ENCODE measurements at regions not wholly inside any gene's neighbourhood (a gene's known extent, or its start where the extent isn't known, plus 50 kb on each side); places are given as distances from the start of the nearest gene placed in this dataset.
A peak's percentile ranks its signal among the peaks of the same experiment; 100 is the strongest.
"Not testable (repeated sequence)": the region's sequence is repeated elsewhere in the genome, so short reads cannot be mapped to it uniquely, and the experiment has no call there.

DNA sequence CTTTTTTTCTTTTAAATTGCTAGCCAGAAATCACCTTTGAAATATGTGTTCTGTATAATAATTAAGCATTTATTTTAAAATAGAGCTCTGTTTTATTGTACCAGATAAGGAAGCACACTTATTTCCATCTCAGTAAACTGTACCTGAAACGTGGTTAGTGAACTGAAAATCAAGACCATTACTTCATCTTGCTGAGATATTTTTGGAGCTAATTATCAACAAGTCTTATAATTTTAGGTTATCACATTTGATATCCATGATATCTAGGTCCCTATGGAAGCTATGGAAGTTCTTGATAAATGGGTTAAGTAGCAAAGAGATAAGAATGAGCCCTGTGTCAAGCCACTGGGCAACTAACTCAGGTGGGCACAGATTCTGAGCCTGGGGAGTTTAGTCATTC is 187.2 kb downstream of the NFKBIZ start:
- no peak for DNase-seq (ENCODE audit: low spot score)

DNA sequence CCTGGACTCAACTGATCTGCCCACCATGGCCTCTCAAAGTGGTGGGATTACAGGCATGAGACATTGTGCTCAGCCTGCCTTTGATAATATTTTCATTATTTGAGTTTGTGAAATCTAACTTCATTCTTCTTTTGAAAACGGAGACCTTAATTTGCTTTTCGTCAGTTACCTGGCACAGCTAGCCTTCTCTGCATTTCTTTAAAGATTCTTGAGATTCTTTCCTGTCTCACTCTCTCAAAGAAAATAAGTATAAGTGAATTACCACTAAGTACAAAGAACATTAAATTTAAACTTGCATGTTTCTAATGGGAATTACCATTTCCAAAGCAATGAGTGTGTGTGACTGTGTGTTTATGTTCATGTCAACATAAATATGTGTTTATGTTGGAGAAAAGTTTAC is 187.9 kb downstream of the NFKBIZ start:
- DNase-seq (ENCODE audit: low spot score): no peak

DNA sequence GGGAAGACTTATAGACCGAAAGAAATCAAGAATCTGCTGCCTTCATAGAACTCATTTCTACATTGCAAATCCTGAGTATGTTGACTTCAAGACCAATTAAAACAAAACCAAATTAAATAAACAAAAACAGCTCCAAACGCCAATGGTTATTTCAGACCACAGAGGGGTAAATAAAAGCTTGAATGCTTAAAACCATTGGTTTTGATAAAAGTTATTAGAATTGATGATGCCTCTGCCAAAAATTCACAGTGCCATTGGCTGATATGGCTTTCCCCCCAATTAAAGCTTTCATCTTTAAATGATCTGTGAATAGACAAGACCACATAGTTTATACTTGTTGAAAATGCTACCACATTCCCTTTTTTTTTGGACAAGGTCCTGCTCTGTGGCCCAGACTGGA is 188.5 kb downstream of the NFKBIZ start:
- DNase-seq (ENCODE audit: low spot score): no peak

DNA sequence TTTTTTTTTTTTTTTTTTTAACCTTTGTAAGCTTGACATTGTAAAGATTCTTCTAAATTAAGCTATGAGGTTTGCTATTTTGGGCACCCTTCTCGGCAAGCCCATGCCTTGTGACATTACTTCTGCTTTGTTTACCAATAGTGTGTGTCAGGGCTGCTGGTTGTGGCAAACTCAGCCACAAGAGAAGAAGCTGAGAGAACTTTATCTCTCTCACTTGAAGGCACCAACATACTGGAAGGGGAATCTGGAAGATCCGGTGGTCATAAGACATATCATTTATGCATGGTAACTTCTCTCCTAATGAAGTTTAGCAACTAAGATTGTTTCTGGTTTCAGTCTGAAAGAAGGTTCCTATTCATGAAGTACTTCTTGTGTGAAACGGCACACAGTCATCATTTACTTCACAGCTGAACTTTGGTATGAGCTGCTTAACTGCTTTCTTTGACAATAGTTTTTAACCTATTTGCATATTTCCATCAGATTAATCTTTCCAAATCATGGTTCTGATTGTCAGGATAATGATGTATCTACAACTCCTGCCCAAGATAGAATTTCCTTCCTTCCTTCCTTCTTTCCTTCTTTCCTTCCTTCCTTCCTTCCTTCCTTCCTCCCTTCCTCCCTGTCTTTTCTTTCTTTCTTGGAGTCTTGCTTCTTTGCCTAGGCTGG is 189.3 kb downstream of the NFKBIZ start:
- DNase-seq (ENCODE audit: low spot score): no peak

DNA sequence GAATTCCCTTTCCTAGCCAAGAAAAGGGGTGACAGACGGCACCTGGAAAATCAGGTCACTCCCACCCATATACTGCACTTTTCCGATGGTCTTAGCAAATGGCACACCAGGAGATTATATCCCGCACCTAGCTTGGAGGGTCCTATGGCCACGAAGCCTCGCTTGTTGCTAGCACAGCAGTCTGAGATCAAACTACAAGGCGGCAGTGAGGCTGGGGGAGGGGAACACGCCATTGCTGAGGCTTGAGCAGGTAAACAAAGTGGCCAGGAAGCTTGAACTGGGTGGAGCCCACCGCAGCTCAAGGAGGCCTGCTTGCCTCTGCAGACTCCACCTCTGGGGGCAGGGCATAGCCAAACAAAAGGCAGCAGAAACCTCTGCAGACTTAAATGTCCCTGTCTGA is 190.8 kb downstream of the NFKBIZ start:
- DNase-seq (ENCODE audit: low spot score): not testable (repeated sequence)

DNA sequence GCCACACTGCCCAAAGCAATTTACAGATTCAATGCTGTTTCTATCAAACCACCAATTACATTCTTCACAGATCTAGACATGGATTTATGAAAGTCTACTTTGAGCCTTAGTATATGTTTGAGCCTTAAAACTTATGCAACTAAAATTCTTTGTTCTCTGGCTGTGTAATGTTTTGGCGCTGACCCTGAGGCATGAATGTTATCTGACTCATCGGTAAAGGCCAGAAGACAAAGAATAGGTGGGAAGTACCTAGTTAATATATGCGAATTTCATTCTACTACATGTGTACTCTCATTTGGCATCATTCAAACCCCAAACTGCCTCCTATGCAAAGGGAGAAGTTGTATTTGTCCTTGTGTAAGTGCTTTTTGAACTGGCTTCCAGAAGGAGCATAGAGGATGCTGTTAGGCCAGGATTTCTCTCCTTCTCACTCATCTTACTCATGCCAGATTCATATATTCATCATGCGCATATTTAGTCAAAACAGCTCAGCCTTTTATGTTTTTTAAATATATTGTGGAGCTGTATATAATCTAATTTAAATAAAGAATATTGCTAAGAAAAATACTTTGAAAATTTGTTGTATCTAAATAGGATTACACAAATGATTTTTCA is 204.2 kb downstream of the NFKBIZ start:
- DNase-seq (ENCODE audit: low spot score): no peak

DNA sequence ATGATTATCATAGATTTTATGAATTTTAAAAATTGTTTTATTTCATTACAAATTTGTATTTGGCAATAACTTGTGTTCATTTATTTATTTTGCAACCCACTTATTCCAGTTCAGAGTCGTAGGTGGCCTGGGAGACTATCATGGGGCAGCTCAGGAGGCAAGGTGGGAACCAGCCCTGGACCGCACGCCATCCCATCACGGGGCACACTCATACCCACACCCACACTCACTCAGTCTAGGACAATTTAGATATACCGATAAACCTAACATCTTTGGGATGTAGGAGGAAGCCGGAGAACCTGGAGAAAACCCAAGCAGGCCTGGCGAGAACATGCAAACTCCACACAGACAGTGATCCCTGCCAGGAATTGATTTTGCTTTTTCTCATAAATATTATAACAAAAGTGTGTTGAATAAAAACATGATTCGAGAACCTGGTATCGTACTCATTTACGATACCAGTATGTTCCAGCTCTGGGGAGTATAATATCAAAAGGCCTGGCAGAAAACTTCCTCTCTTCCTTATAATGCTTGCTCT is 205.3 kb downstream of the NFKBIZ start:
- DNase-seq (ENCODE audit: low spot score): no peak

DNA sequence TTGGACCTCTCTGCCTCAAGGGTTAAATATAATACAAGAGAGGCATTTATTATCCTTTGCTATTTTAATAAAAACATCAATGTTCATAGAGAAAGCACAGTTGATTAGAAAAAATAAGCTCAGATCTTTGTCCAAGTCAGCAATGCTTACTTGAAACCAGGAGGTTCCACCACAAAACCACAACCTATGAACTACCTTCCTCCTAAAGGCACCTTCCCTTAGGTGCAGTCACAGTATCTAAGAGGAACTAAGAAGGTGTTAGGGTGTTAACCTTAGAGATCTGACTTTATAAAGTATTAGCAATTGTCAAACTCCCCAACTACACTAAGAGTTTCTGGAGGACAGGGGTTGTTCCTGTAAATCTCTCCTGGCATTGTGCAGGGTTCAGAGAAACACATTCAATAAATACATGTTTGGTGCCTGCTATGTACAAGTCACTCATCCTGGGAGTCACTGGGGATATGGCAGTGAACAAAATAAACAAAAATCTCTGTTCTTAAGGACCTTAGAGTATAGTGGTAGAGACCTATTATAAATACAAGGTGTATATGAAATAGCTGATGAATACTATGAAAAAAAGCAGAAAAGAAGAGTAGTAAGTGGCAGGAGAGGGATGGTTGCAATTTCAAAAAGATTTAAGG is 208.6 kb downstream of the NFKBIZ start:
- DNase-seq (ENCODE audit: low spot score): peak; percentile 31

DNA sequence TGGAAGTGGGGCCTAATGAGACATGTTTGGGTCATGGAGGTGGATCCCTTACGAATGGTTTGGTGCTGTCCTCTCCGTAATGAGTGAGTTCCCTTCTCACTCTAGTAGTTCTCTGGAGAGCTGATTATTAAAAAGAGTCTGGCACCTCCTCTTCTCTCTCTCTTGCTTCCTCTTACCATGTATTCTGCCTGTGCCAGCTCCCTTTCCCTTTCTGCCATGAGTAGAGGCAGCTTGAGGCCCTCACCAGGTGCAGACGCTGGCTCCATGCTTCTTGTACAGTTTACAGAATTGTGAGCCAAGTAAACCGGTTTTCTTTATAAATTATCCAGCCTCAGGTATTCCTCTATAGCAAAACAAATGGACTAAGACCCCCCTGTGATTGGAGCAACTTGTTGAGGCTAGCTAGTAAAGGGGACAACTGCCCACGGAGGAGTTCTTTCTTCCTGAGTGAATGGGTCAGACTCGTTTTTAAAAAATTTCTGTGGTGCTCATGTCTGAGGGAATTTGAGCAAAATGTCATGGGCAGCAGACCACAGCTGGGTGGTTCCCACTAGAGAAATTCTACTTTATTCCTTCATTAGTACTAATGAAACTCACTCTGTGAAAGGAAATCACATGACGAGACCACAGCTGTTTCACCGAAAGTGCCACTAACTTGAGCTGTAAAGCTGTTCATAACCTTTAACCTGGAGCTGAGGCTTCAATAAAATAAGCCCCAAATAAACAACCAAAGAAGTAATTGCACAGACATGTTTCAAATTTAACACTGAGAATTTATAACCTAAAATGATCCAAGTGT is 210.0 kb downstream of the NFKBIZ start:
- DNase-seq (ENCODE audit: low spot score): no peak

DNA sequence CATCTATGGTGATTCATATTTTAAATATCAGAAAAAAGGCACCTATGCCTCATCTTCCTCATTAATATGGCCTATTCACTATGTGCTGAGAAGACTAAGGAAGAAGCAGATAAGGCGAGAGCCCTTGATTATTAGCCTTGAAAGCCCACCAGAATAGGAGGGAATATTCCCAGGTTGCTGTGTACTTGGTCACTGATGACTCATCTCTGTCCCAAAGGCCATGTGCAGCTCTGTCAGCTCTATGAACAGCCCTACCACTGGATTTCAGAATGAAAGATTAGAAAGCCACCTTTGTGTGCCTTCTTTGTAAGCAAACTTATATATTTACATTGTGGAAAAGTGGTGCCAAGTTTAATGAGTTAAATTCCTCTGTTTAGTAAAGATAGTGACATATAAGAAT is 211.5 kb downstream of the NFKBIZ start:
- no peak for DNase-seq (ENCODE audit: low spot score)

DNA sequence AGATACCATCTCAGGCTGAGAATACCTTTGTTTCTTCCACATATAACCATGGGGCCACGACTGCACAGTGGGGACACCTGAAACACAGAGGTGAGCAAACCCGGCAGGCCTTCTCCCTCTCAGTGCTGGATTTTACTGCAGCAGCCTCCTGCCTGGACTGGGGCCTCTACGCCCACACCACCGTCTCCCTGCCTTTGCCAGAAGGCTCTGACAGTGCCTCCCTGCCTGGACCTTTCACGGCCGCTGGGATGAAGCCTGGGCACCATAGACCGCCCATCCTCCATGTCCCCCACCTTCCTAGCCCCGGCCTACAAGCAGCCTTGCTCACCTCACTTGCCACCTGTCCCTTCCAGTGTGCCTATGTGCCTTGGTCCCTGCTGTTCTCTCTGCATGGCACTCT is 214.3 kb downstream of the NFKBIZ start:
- no peak for DNase-seq (ENCODE audit: low spot score)

DNA sequence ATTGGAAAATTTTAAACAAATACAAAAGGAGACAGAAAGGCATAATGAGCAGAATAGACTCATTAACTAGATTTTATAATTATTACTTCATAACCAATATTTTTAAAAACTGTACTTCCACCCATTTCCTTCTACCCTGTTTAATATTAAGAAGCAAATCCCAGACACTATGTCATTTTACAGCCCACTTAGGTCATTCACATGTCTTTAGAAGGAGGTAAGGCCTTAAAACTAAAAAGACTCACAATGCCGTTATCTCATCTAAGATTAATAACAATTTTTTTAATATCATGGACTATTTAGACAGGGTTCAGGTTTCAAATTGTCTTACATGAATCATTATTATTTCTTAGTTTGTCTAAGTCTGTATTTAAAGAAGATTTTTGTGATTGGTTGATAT is 217.2 kb downstream of the NFKBIZ start:
- no peak for DNase-seq (ENCODE audit: low spot score)

DNA sequence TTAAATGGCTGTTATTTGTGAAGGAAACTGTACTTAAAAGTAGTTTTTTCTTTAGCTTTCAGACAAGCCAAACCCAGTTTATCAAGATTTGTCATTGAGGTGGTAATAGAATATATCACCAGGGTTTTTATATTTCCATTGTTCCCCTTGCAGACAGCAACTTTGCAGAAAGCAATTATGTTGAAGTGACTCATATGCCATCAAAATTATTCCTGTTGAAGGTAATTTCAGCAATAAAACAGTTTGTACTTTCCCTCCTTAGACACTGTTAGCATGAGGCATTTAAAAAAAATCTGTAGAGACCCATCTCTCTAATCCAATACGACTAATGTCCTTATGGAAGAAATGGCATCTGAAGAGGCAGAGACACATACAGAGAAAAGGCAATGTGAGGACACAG is 219.0 kb downstream of the NFKBIZ start:
- no peak for DNase-seq (ENCODE audit: low spot score)

DNA sequence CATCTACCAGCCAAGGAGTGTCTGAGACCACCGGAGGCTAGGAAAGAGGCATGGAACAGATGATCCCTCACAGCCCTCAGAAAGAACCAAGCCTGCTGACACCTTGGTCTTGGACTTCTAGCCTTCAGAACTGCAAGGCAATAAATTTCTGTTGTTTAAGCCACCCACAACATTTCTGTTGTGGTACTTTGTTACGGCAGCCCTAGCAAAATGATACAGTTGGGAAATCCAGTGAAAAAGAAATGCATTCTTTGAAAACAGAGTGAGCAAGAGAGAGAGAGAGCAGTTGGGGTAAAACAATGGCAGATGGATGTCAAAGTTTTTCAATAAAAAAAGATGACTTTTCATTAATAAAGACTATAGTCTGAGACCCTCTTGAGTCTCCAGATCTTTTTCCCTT is 219.4 kb downstream of the NFKBIZ start:
- no peak for DNase-seq (ENCODE audit: low spot score)

DNA sequence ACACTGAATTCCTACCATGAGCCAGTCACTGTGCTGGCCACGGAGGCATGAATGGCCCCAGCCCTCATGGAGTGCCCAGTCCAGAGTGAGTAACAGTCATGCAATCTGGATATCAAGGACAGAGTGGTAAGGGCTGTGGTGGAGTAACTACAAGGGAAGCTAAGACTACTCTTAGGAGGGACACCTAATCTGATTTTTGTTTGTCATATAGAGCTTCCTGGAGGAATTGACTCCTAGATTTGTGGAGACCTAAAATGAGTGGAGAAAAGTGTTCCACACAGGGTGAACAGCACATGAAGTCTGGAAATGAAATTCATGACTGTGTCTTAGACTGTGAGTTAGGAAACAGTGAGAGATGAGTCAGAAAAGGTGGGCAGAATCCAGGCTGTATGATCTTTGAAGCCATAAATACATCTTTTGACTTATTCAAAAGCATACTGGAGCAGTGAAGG is 219.9 kb downstream of the NFKBIZ start:
- DNase-seq (ENCODE audit: low spot score): no peak

DNA sequence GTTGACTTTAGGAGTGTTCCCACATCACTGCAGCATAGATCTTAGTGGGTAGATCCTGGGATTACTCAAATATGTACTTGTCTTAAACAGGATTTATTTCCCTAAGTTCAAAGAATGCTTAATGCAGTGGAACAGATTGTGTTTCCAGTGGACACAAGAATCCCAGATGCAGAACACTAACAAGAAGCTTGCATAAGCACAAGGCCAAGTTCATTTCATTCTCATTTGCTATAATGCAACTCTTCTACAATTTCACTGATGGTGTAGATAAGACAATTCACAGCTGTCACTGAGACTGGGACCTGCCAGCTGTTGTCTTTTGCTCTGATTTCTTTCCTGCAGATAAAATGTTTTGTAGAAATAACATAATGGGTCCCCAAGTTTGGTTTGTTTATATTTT is 225.6 kb downstream of the NFKBIZ start:
- no peak for DNase-seq (ENCODE audit: low spot score)

DNA sequence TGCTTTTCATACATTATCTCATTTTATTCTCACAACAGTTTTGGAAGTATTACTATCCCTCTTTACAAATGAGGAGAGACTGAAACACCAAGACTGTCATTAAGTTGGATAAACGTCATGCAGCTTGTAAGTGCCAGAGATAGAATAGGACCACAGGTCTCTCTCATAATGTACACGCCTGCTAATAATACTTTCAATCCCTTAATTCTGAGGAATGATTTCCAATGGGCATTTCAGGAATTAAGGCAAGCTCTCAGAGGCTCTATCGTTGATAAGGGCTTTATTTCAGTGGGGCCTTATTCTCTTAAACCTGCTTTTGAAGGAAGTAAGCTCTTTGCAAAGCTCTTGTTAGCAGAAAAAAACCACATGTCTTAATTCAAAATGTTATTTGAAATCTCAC is 229.1 kb downstream of the NFKBIZ start:
- no peak for DNase-seq (ENCODE audit: low spot score)

DNA sequence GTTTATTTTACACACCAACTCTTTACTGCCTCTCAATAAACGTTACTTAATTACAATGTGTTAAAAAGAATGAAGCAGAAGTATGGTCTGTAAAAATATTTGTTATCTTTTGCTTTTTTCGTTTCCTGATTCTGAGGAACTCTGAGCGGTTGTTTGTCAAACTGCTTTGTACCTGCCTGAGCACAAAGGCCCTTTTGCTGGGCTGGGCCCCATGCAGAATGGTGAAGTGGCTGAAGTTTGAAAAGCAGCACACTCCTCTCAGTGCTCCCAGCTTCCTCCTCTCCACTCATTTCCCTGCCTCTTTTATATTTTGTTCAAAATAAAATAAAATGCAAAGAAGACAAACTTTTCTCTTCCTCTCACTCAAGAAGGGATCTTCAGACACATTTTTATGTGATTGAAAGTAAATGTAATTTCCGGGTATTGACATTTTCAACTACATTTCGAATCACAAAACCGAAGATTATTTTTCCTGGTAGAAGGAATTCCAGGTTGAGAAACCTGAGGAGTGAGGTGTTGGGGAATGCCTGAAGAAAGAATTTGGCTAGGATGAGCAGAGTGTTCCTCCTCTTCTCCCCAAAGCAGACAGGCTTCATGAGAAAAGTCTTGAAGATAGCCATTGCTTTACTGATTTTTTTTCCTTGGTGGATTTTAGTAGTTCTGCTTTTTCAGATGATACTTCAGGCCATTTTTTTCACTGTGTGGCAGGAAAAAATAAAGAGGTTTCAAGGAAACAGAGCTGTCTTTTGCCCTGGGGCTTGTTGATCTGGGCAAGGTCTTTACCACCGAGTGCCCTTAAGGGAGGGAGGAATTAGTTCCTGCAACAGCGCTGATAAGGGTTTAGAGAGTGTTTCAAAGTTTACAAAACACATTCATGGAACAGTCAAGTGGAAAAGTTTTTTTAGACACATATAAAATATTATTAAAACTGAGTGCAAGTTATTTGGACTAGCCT is 229.8 kb downstream of the NFKBIZ start:
- DNase-seq (ENCODE audit: low spot score): no peak

DNA sequence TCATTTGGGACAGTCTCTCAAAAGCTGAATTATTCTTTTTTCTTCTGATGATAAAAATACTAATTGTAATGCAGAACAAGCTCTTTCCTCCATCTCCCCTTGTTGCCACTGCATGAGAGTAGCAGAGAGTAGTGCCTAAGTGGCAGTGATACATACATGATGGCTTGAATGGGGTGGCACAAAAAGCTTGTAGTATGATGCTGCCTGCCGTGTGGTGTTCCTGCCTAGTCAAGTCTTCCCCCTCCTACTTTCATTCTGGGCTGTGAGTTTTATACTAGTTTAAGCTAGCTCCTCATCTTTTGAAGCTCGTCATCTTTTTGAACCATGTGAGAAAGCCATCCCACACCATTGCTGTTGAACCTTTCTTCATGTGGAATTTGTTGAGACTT is 230.5 kb downstream of the NFKBIZ start:
- DNase-seq (ENCODE audit: low spot score): no peak

DNA sequence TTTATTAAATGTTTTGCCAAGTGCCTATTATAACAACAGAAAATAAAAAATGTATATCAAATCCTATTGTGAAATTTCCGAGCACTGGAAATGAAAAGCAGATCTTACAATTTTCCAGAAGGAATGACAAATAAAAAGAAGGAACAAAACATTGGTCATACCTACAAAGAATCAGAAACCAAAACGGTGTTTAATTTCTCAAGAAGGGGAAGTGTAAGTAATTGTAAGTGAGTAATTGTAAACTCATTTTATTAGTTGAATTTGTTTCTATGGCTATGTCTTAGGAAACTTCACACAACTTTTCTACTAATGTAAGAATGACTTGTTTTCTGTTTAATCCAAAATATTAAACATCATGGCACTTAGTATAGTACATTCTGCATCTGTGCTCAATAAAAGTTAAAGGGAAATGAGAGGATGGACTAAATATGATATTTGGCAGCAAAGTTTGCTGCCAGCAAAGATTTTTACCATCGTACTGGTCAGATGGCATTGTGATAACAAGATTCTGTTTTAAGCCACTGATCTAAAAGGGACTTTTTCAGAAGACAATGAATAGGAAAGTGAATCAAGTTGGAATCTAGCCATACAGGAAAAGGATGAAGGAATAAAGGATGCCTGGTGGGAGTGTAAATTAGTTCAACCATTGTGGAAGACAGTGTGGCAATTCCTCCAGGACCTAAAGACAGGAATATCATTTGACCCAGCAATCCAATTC is 232.4 kb downstream of the NFKBIZ start:
- DNase-seq (ENCODE audit: low spot score): no peak

DNA sequence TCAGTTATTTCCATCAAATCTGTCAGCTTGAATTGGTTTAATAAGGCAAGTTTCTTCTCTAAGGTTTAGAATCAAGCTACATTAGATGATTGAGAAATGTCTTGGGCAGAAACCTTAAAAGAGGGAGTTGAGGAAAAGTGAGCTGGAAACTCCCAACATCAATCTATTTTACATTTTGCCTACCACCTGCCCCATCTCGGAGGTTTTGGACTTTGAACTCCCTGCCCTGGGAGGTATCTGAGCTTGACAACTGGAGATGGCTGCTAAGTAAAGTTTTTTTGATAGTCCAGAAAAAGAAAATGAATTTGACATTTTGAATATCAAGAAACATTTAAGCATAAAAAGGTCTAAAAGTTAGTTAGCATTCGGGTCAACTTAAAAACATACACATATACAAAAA is 234.2 kb downstream of the NFKBIZ start:
- no peak for DNase-seq (ENCODE audit: low spot score)
